ENCODE measurements at regions not wholly inside any gene's neighbourhood (a gene's known extent, or its start where the extent isn't known, plus 50 kb on each side); places are given as distances from the start of the nearest gene placed in this dataset.
"Not testable (repeated sequence)": the region's sequence is repeated elsewhere in the genome, so short reads cannot be mapped to it uniquely, and the experiment has no call there.

GRCh38 chr6:165769401-165769800 is 106.4 kb upstream of the PDE10A start:
- no peak for DNase-seq (ENCODE audit: low read depth)
- no peak overlapping the region for H3K4me3 ChIP-seq (ENCODE audit: low read depth, low read length)
- TF ChIP-seq CTCF (IDR thresholded peaks at IDR 0.05; ENCODE audit: low read depth, low read length, missing control alignments) = no peak

GRCh38 chr6:165768961-165769360 is 105.9 kb upstream of the PDE10A start:
- no peak for TF ChIP-seq CTCF (IDR thresholded peaks at IDR 0.05; ENCODE audit: low read depth, low read length, missing control alignments)

GRCh38 chr6:165767228-165767627 is 104.2 kb upstream of the PDE10A start:
- no peak overlapping the region for H3K4me3 ChIP-seq (ENCODE audit: low read depth, low read length)
- no peak for DNase-seq (ENCODE audit: low read depth)
- no peak for TF ChIP-seq CTCF (IDR thresholded peaks at IDR 0.05; ENCODE audit: low read depth, low read length, missing control alignments)

More at GRCh38 chr6:165768961-165769360, 105.9 kb upstream of the PDE10A start:
- no peak overlapping the region for H3K4me3 ChIP-seq (ENCODE audit: low read depth, low read length)
- DNase-seq (ENCODE audit: low read depth) = no peak

GRCh38 chr6:165766457-165766856 is 103.4 kb upstream of the PDE10A start:
- H3K4me3 ChIP-seq (ENCODE audit: low read depth, low read length) = no peak overlapping the region
- no peak for TF ChIP-seq CTCF (IDR thresholded peaks at IDR 0.05; ENCODE audit: low read depth, low read length, missing control alignments)
- DNase-seq (ENCODE audit: low read depth) = no peak

GRCh38 chr6:165766026-165766425 is 103.0 kb upstream of the PDE10A start:
- no peak for TF ChIP-seq CTCF (IDR thresholded peaks at IDR 0.05; ENCODE audit: low read depth, low read length, missing control alignments)
- DNase-seq (ENCODE audit: low read depth) = no peak
- no peak overlapping the region for H3K4me3 ChIP-seq (ENCODE audit: low read depth, low read length)

GRCh38 chr6:165765256-165765655 is 102.2 kb upstream of the PDE10A start:
- DNase-seq (ENCODE audit: low read depth); H3K4me3 ChIP-seq (ENCODE audit: low read depth, low read length): not testable (repeated sequence)

- TF ChIP-seq CTCF (IDR thresholded peaks at IDR 0.05; ENCODE audit: low read depth, low read length, missing control alignments) = no peak
- no peak for DNase-seq (ENCODE audit: low read depth)
- H3K4me3 ChIP-seq (ENCODE audit: low read depth, low read length) = no peak overlapping the region
Measured at GRCh38 chr6:165762876-165763275, 99.8 kb upstream of the PDE10A start.

- DNase-seq (ENCODE audit: low read depth) = no peak
- no peak overlapping the region for H3K4me3 ChIP-seq (ENCODE audit: low read depth, low read length)
- TF ChIP-seq CTCF (IDR thresholded peaks at IDR 0.05; ENCODE audit: low read depth, low read length, missing control alignments) = no peak
Measured at GRCh38 chr6:165762125-165762524, 99.1 kb upstream of the PDE10A start.

All from GM12864 (cell line).